Endothelial cell of umbilical vein (primary cell): ENCODE measurements at regions not wholly inside any gene's neighbourhood (a gene's known extent, or its start where the extent isn't known, plus 50 kb on each side); places are given as distances from the start of the nearest gene placed in this dataset.

Experiments used
- BruUV-seq: library from RNA; stranded (reverse); fragments of 400-500 nt; replicated peaks from 2 replicates; lab custom pipeline; 2021; lab: Mats Ljungman, UMichigan
- CTCF ChIA-PET: fragments of 300-600, 350-600 bp; sonication (Branson Sonifier 250); formaldehyde crosslinking; loops from one replicate; lab custom pipeline; 2021; ENCODE audit warnings: antibody characterized with exemption, inconsistent platforms; lab: Charles Lee
- POLR2A ChIA-PET: fragments of 300-600, 350-600 bp; sonication (Branson Sonifier 250); formaldehyde crosslinking; loops from one replicate; lab custom pipeline; 2021; ENCODE audit warnings: antibody characterized with exemption, inconsistent platforms; lab: Charles Lee
- DNase-seq: peaks from one replicate; pipeline ENCODE4 v3.0.0-alpha.2; 2011; ENCODE audit warnings: low read depth, low spot score
- FAIRE-seq: peaks from 2 replicates; lab custom pipeline; 2011; peaks lifted over from hg19 to GRCh38; lab: Jason Lieb, UNC
- H2AFZ ChIP-seq: 2 replicates; pipeline ENCODE4 v1.6.0; 2012; ENCODE audit warnings: low read depth, low read length, control low read depth, inconsistent platforms
- H3K27ac ChIP-seq: 2 replicates; pipeline ENCODE4 v1.5.1; 2011; ENCODE audit warnings: low read depth, mild to moderate bottlenecking, control low read depth, low read length, moderate library complexity; ENCODE audit not compliant: insufficient read depth
- H3K27me3 ChIP-seq, 2 experiments: 2 replicates each; pipeline versions ENCODE4 v1.6.0 to v1.6.1; 2011; ENCODE audit warnings: low read length in 2 of 2, mixed read lengths in 1 of 2; ENCODE audit not compliant: control insufficient read depth in 2 of 2, insufficient read depth in 2 of 2
- H3K36me3 ChIP-seq, 2 experiments: 2 replicates in 1 of 2; 3 replicates in 1 of 2; pipeline ENCODE4 v1.5.1; 2011; ENCODE audit warnings: low read length in 2 of 2, mild to moderate bottlenecking in 1 of 2, moderate library complexity in 1 of 2; ENCODE audit not compliant: control insufficient read depth in 2 of 2, insufficient read depth in 2 of 2; ENCODE audit errors: extremely low read depth in 1 of 2
- H3K4me1 ChIP-seq: 3 replicates; pipeline ENCODE4 v1.5.1; 2011; ENCODE audit warnings: mild to moderate bottlenecking, low read length; ENCODE audit not compliant: control insufficient read depth, insufficient read depth; ENCODE audit errors: extremely low read depth
- H3K4me2 ChIP-seq: 2 replicates; pipeline ENCODE4 v1.6.1; 2011; ENCODE audit warnings: low read length, control low read depth, mixed read lengths; ENCODE audit not compliant: insufficient read depth
- H3K4me3 ChIP-seq, 3 experiments: fragments of 200-600 bp in 1 of 3; sonication (generic), shearing (Covaris generic) in 1 of 3; replicated peaks in 1 of 3; 2 replicates each; pipeline ENCODE4 v1.5.1; 2011 to 2016; ENCODE audit warnings: control low read depth in 3 of 3, low read length in 3 of 3, mild to moderate bottlenecking in 2 of 3, inconsistent platforms in 1 of 3, low read depth in 1 of 3, moderate library complexity in 1 of 3; ENCODE audit not compliant: insufficient read depth in 1 of 3
- H3K79me2 ChIP-seq: 2 replicates; pipeline ENCODE4 v1.6.0; 2012; ENCODE audit warnings: low read length, inconsistent platforms; ENCODE audit not compliant: control insufficient read depth, insufficient read depth
- H3K9ac ChIP-seq: replicated peaks from 2 replicates; pipeline ENCODE3; 2011; ENCODE audit warnings: low read length, control low read depth; ENCODE audit not compliant: insufficient read depth; ENCODE audit errors: extremely low read depth
- H3K9me1 ChIP-seq: replicated peaks from 3 replicates; pipeline ENCODE4 v1.6.0; 2011; ENCODE audit warnings: mild to moderate bottlenecking, low read length; ENCODE audit not compliant: control insufficient read depth, insufficient read depth; ENCODE audit errors: extremely low read depth
- H3K9me3 ChIP-seq: replicated peaks from 2 replicates; pipeline ENCODE4 v1.5.1; 2012; ENCODE audit warnings: low read length, inconsistent platforms; ENCODE audit not compliant: control insufficient read depth, insufficient read depth
- H4K20me1 ChIP-seq: replicated peaks from 2 replicates; pipeline ENCODE3; 2011; ENCODE audit warnings: mild to moderate bottlenecking, low read length; ENCODE audit not compliant: control insufficient read depth, insufficient read depth; ENCODE audit errors: extremely low read depth
- EZH2 ChIP-seq: IDR thresholded peaks from 2 replicates; pipeline ENCODE4 v1.6.1; 2012; ENCODE audit warnings: borderline replicate concordance, low read depth, mild to moderate bottlenecking, moderate library complexity, low read length, inconsistent platforms; ENCODE audit not compliant: severe bottlenecking
- FOS ChIP-seq: IDR thresholded peaks from 2 replicates; pipeline ENCODE4 v1.6.1; 2011; ENCODE audit warnings: mild to moderate bottlenecking, low read length, moderate library complexity, borderline replicate concordance; ENCODE audit not compliant: insufficient read depth
- GATA2 ChIP-seq: IDR thresholded peaks from 2 replicates; pipeline ENCODE4 v1.7.0; 2011; ENCODE audit warnings: low read depth, mild to moderate bottlenecking, moderate library complexity, mixed read lengths, low read length; ENCODE audit not compliant: insufficient read length, insufficient read depth
- JUN ChIP-seq: IDR thresholded peaks from 2 replicates; pipeline ENCODE4 v1.6.1; 2011; ENCODE audit warnings: borderline replicate concordance, low read depth; ENCODE audit not compliant: insufficient read length, insufficient read depth
- MYC ChIP-seq: IDR thresholded peaks from one replicate; pipeline ENCODE4 v1.6.1; 2011; ENCODE audit warnings: mild to moderate bottlenecking, low read depth, low read length
- POLR2A ChIP-seq: IDR thresholded peaks from 2 replicates; pipeline ENCODE4 v1.6.1; 2012; ENCODE audit warnings: low read depth, mild to moderate bottlenecking, control low read depth, low read length
- POLR2AphosphoS5 ChIP-seq: IDR thresholded peaks from 2 replicates; pipeline ENCODE4 v1.6.1; 2012; ENCODE audit warnings: low read depth, mild to moderate bottlenecking, control low read depth, low read length, moderate library complexity; ENCODE audit not compliant: insufficient read depth
- dilution Hi-C: fragments of 300-500 bp; cut with MboI; formaldehyde crosslinking; loops from one replicate; pipeline ENCODE4 v1.15.0; 2019; ENCODE audit warnings: low sequenced_read_pairs; ENCODE audit not compliant: extremely low pct_ligation_motif_present
- intact Hi-C: fragments of 100-400 bp; cut with micrococcal nuclease; formaldehyde crosslinking; loops from one replicate; pipeline ENCODE4 v1.10.0; 2022
- TF ChIP-seq, protein P1 (sequence below), 2 donors: IDR thresholded peaks; 1 replicate in 1 of 2; 2 replicates in 1 of 2; pipeline ENCODE4 v1.5.1; 2011; ENCODE audit warnings: low read length in 2 of 2, mild to moderate bottlenecking in 2 of 2, moderate library complexity in 2 of 2, control low read depth in 1 of 2, inconsistent platforms in 1 of 2, low read depth in 1 of 2; ENCODE audit not compliant: insufficient read depth in 1 of 2; ENCODE audit errors: extremely low read depth in 1 of 2
- TF ChIP-seq, protein P2 (sequence below): IDR thresholded peaks from 2 replicates; pipeline ENCODE4 v1.6.1; 2011; ENCODE audit not compliant: insufficient read depth, insufficient read length

DNA sequence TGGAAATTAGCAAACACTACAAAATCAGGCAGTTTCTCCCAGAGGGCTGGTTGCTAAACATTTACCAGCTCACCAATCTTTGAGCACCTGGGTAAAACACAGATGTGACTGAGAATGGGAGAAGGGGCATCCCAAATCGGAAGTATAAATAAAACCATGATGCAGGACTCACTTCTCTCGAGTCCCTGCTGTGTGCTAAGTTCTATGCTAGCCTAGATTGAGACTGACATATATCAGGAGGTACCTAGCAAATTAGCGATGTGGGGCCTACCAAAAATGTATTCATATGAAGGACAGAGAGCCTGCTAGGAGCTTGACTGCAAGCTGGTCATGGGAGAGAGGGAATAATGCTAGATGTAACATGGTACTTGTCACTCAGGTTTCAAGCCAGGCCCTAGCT lies 171.9 kb upstream of the PGRMC2 start:
- no peaks in the 10 kb centered on the region for H3K36me3 ChIP-seq
- ChIA-PET POLR2A (no interaction called here), CTCF (interaction anchor here (1.1 kb wide), 1 partner anchor 107 kb away, joined by 3 read pairs; no protein-coding TSS in a partner anchor)
- no peak overlapping the region for H3K4me2 ChIP-seq
- H3K27ac ChIP-seq: no peak overlapping the region
- TF ChIP-seq, protein P1, sequence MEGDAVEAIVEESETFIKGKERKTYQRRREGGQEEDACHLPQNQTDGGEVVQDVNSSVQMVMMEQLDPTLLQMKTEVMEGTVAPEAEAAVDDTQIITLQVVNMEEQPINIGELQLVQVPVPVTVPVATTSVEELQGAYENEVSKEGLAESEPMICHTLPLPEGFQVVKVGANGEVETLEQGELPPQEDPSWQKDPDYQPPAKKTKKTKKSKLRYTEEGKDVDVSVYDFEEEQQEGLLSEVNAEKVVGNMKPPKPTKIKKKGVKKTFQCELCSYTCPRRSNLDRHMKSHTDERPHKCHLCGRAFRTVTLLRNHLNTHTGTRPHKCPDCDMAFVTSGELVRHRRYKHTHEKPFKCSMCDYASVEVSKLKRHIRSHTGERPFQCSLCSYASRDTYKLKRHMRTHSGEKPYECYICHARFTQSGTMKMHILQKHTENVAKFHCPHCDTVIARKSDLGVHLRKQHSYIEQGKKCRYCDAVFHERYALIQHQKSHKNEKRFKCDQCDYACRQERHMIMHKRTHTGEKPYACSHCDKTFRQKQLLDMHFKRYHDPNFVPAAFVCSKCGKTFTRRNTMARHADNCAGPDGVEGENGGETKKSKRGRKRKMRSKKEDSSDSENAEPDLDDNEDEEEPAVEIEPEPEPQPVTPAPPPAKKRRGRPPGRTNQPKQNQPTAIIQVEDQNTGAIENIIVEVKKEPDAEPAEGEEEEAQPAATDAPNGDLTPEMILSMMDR (IDR thresholded peaks at IDR 0.05; ENCODE audit: extremely low read depth in 1 of 2, insufficient read depth in 1 of 2, low read depth in 1 of 2, low read length in 2 of 2): no peak
- no peak for TF ChIP-seq FOS
- TF ChIP-seq EZH2: no peak
- TF ChIP-seq POLR2A: no peak
- no peak for TF ChIP-seq POLR2AphosphoS5
- TF ChIP-seq MYC: no peak
- TF ChIP-seq GATA2: no peak
- TF ChIP-seq, protein P2, sequence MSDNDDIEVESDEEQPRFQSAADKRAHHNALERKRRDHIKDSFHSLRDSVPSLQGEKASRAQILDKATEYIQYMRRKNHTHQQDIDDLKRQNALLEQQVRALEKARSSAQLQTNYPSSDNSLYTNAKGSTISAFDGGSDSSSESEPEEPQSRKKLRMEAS: no peak
- no peak for TF ChIP-seq JUN
- intact Hi-C loops (no loop called here), dilution Hi-C loops (no loop called here)
- FAIRE-seq (no peak), DNase-seq (no peak)
- H3K9ac ChIP-seq: no peak overlapping the region
- H3K79me2 ChIP-seq: no peaks in the 10 kb centered on the region
- H3K9me3 ChIP-seq: no peaks in the 10 kb centered on the region
- peaks cover 24% of the 10 kb centered on the region for H3K4me1 ChIP-seq
- H3K4me3 ChIP-seq: no peak overlapping the region
- no TSS peak for BruUV-seq
- no peak overlapping the region for H2AFZ ChIP-seq
- no peaks in the 10 kb centered on the region for H3K27me3 ChIP-seq
- H4K20me1 ChIP-seq: no peaks in the 10 kb centered on the region
- no peaks in the 10 kb centered on the region for H3K9me1 ChIP-seq
